ENCODE measurements at regions not wholly inside any gene's neighbourhood (a gene's known extent, or its start where the extent isn't known, plus 50 kb on each side); places are given as distances from the start of the nearest gene placed in this dataset.

- Histone ChIP-seq H3K4me3 (ENCODE audit: low read depth in 1 of 2, low read length in 2 of 2) (no peak overlapping the region), H3K36me3 (ENCODE audit: control insufficient read depth in 1 of 2, insufficient read depth in 2 of 2, low read length in 2 of 2) (no peaks in the 10 kb centered on the region), H3K27ac (ENCODE audit: low read length) (no peak overlapping the region), H3K4me1 (ENCODE audit: control insufficient read depth in 1 of 2, insufficient read depth in 2 of 2, low read length in 2 of 2) (no peaks in the 10 kb centered on the region), H3K27me3 (ENCODE audit: low read depth, low read length) (no peaks in the 10 kb centered on the region), H3K9me3 (ENCODE audit: control insufficient read depth in 1 of 2, low read length in 2 of 2) (no peaks in the 10 kb centered on the region)
These were observed 58.8 kb upstream of the MAP3K7 start for GRCh38 chr6:90645634-90646033.

GRCh38 chr6:90644492-90644891, 57.6 kb upstream of the MAP3K7 start:
- Histone ChIP-seq H3K4me1 (ENCODE audit: control insufficient read depth in 1 of 2, insufficient read depth in 2 of 2, low read length in 2 of 2) (no peaks in the 10 kb centered on the region), H3K36me3 (ENCODE audit: control insufficient read depth in 1 of 2, insufficient read depth in 2 of 2, low read length in 2 of 2) (no peaks in the 10 kb centered on the region), H3K4me3 (ENCODE audit: low read depth in 1 of 2, low read length in 2 of 2) (no peak overlapping the region), H3K9me3 (ENCODE audit: control insufficient read depth in 1 of 2, low read length in 2 of 2) (no peaks in the 10 kb centered on the region), H3K27ac (ENCODE audit: low read length) (no peak overlapping the region), H3K27me3 (ENCODE audit: low read depth, low read length) (no peaks in the 10 kb centered on the region)

- Histone ChIP-seq H3K27me3 (ENCODE audit: low read depth, low read length) (no peaks in the 10 kb centered on the region), H3K27ac (ENCODE audit: low read length) (no peak overlapping the region), H3K9me3 (ENCODE audit: control insufficient read depth in 1 of 2, low read length in 2 of 2) (no peaks in the 10 kb centered on the region), H3K4me1 (ENCODE audit: control insufficient read depth in 1 of 2, insufficient read depth in 2 of 2, low read length in 2 of 2) (no peaks in the 10 kb centered on the region), H3K4me3 (ENCODE audit: low read depth in 1 of 2, low read length in 2 of 2) (no peak overlapping the region), H3K36me3 (ENCODE audit: control insufficient read depth in 1 of 2, insufficient read depth in 2 of 2, low read length in 2 of 2) (no peaks in the 10 kb centered on the region)
These were observed 56.5 kb upstream of the MAP3K7 start for GRCh38 chr6:90643381-90643780.

GRCh38 chr6:90637320-90637719, 50.4 kb upstream of the MAP3K7 start:
- H3K9me3 ChIP-seq (ENCODE audit: control insufficient read depth in 1 of 2, low read length in 2 of 2) = peaks cover 3 to 8% of the 10 kb centered on the region in 2 donors
- no peaks in the 10 kb centered on the region for H3K36me3 ChIP-seq (ENCODE audit: control insufficient read depth in 1 of 2, insufficient read depth in 2 of 2, low read length in 2 of 2)
- no peaks in the 10 kb centered on the region for H3K4me1 ChIP-seq (ENCODE audit: control insufficient read depth in 1 of 2, insufficient read depth in 2 of 2, low read length in 2 of 2)
- H3K4me3 ChIP-seq (ENCODE audit: low read depth in 1 of 2, low read length in 2 of 2) = no peak overlapping the region
- H3K27me3 ChIP-seq (ENCODE audit: low read depth, low read length) = no peaks in the 10 kb centered on the region
- H3K27ac ChIP-seq (ENCODE audit: low read length) = no peak overlapping the region

All from muscle layer of duodenum (tissue), 2 donors.